WTC11 (cell line): ENCODE measurements at regions not wholly inside any gene's neighbourhood (a gene's known extent, or its start where the extent isn't known, plus 50 kb on each side); places are given as distances from the start of the nearest gene placed in this dataset.

Experiments used
- ATAC-seq: fragments of 200-7000 bp; cut with Tn5 transposase; 2 replicates; pipeline ENCODE4 v1.10.0; 2021; ENCODE audit warnings: mild to moderate bottlenecking, moderate library complexity
- CTCF ChIA-PET: fragments of 300-600 bp; sonication (Branson Sonifier 250); formaldehyde crosslinking; loops from one replicate; lab custom pipeline; 2021; ENCODE audit warnings: antibody characterized with exemption; lab: Charles Lee
- POLR2A ChIA-PET: fragments of 350-600 bp; sonication (Branson Sonifier 250); formaldehyde crosslinking; loops from one replicate; lab custom pipeline; 2021; ENCODE audit warnings: antibody characterized with exemption; lab: Charles Lee
- DNase-seq: peaks from one replicate; pipeline ENCODE4 v3.0.0; 2021; ENCODE audit warnings: low spot score
- H3K27ac Mint-ChIP-seq: 2 replicates; pipeline ENCODE4 v1.8.0; 2021; ENCODE audit warnings: mixed read lengths
- H3K27me3 Mint-ChIP-seq: 2 replicates; pipeline ENCODE4 v1.8.0; 2021; ENCODE audit warnings: low read depth, mild to moderate bottlenecking, moderate library complexity, mixed read lengths
- H3K36me3 Mint-ChIP-seq: 2 replicates; pipeline ENCODE4 v1.8.0; 2021; ENCODE audit warnings: mixed read lengths
- H3K4me1 Mint-ChIP-seq: 2 replicates; pipeline ENCODE4 v1.8.0; 2022; ENCODE audit warnings: mixed read lengths
- H3K4me3 Mint-ChIP-seq: 2 replicates; pipeline ENCODE4 v1.8.0; 2021; ENCODE audit warnings: mild to moderate bottlenecking, moderate library complexity, mixed read lengths
- H3K9me3 Mint-ChIP-seq: 2 replicates; pipeline ENCODE4 v1.8.0; 2021; ENCODE audit warnings: mixed read lengths
- CBFB ChIP-seq: sonication (generic); formaldehyde crosslinking; IDR thresholded peaks from 2 replicates; pipeline ENCODE4 v1.8.1; 2022; ENCODE audit warnings: mild to moderate bottlenecking, low read depth, missing genetic modification reagents
- CREM ChIP-seq: sonication (generic); formaldehyde crosslinking; IDR thresholded peaks from 2 replicates; pipeline ENCODE4 v1.8.1; 2022; ENCODE audit warnings: mild to moderate bottlenecking, missing genetic modification reagents, moderate library complexity
- FOXK1 ChIP-seq: sonication (generic); formaldehyde crosslinking; IDR thresholded peaks from 2 replicates; pipeline ENCODE4 v1.8.0; 2022; ENCODE audit warnings: mild to moderate bottlenecking, moderate library complexity, missing genetic modification reagents
- MLX ChIP-seq: sonication (generic); formaldehyde crosslinking; IDR thresholded peaks from 2 replicates; pipeline ENCODE4 v1.8.1; 2023; ENCODE audit warnings: mild to moderate bottlenecking, missing genetic modification reagents, moderate library complexity
- NR2C2 ChIP-seq: sonication (generic); formaldehyde crosslinking; IDR thresholded peaks from 2 replicates; pipeline ENCODE4 v1.8.0; 2022; ENCODE audit warnings: mild to moderate bottlenecking, missing genetic modification reagents
- OVOL2 ChIP-seq: fragments of 250-450 bp; sonication (Bioruptor Pico); IDR thresholded peaks from 2 replicates; pipeline ENCODE4 v1.9.0; 2021; ENCODE audit warnings: mild to moderate bottlenecking, borderline replicate concordance
- PRDM15 ChIP-seq: sonication (generic); formaldehyde crosslinking; IDR thresholded peaks from 2 replicates; pipeline ENCODE4 v1.8.0; 2022; ENCODE audit warnings: missing genetic modification reagents
- RORB ChIP-seq: fragments of 250-450 bp; sonication (Bioruptor Pico); IDR thresholded peaks from 2 replicates; pipeline ENCODE4 v1.9.0; 2021; ENCODE audit warnings: mild to moderate bottlenecking
- STAT6 ChIP-seq: sonication (generic); formaldehyde crosslinking; conservative IDR thresholded peaks from 2 replicates; pipeline ENCODE4 v1.8.1; 2023; ENCODE audit warnings: mild to moderate bottlenecking, low read depth, missing genetic modification reagents, moderate library complexity
- TP53 ChIP-seq: sonication (generic); formaldehyde crosslinking; IDR thresholded peaks from 2 replicates; pipeline ENCODE4 v1.8.1; 2023; ENCODE audit warnings: mild to moderate bottlenecking, missing genetic modification reagents
- ZNF219 ChIP-seq: sonication (generic); formaldehyde crosslinking; IDR thresholded peaks from 2 replicates; pipeline ENCODE4 v1.8.0; 2023; ENCODE audit warnings: missing genetic modification reagents, mild to moderate bottlenecking, borderline replicate concordance
- ZNF317 ChIP-seq: sonication (generic); formaldehyde crosslinking; IDR thresholded peaks from 2 replicates; pipeline ENCODE4 v1.8.1; 2023; ENCODE audit warnings: low read depth, mild to moderate bottlenecking, moderate library complexity, missing genetic modification reagents, borderline replicate concordance
- ZNF532 ChIP-seq: fragments of 250-450 bp; sonication (Bioruptor Pico); IDR thresholded peaks from 2 replicates; pipeline ENCODE4 v1.9.0; 2021; ENCODE audit warnings: mild to moderate bottlenecking, borderline replicate concordance
- TF ChIP-seq, protein P1 (sequence below): sonication (generic); formaldehyde crosslinking; IDR thresholded peaks from 2 replicates; pipeline ENCODE4 v1.8.0; 2022; ENCODE audit warnings: mild to moderate bottlenecking, missing genetic modification reagents
- TF ChIP-seq, protein P2 (sequence below): fragments of 250-450 bp; sonication (Bioruptor Pico); IDR thresholded peaks from 2 replicates; pipeline ENCODE4 v1.9.0; 2021; ENCODE audit warnings: moderate library complexity, mild to moderate bottlenecking, inconsistent platforms, borderline replicate concordance

DNA sequence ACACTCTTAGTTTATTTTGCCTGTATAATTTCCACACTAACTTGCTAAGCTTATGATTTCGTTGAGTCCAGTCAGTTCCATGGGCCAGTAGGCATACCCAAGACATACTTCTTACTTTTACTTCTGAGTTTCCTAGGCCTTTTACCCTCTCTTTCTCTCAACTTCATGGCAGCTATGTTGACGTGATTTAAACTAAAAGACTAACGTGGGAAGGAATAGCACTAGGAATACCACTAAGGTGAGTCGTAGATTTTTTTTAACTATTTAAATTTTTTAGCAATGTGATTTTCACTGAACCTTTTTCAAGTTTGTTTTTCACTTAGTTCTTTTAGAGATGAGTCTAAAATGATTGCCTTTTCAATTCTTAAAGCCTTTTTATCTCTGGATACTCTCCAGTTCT, 793.5 kb upstream of the NOVA1 start:
- DNase-seq (no peak), ATAC-seq (no peak)
- H3K36me3 Mint-ChIP-seq = no peaks in the 10 kb centered on the region
- ChIA-PET CTCF (no interaction called here), POLR2A (no interaction called here)
- no peaks in the 10 kb centered on the region; the same call in 1 of the 2 replicates for H3K27me3 Mint-ChIP-seq
- no peaks in the 10 kb centered on the region for H3K9me3 Mint-ChIP-seq
- H3K4me3 Mint-ChIP-seq = no peak overlapping the region
- TF ChIP-seq STAT6 (CRISPR knock-in tag) = no peak
- TF ChIP-seq RORB (CRISPR knock-in tag) = no peak
- no peak overlapping the region for H3K27ac Mint-ChIP-seq
- H3K4me1 Mint-ChIP-seq = no peaks in the 10 kb centered on the region

DNA sequence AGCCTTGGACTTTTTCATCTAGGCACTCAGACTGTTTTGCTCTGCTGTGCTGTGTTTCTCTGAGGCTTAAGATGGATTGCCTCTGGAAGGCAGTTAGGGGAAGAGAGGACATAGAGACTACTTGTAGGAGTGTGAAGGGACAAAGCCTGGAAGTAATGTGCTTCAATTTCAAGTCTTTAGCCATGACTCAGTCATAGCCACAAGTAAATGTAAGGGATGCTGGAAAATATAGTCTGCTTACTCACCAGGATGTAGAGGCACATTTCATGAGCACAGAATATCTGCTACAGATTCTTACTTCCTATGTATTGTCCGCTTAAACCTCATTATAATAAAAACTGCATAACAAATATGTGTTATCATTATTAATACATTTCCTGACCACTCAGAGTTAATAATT, 794.3 kb upstream of the NOVA1 start:
- no peak for ATAC-seq
- H3K27me3 Mint-ChIP-seq = no peaks in the 10 kb centered on the region; the same call in 1 of the 2 replicates
- no peak for TF ChIP-seq OVOL2
- no peak for TF ChIP-seq ZNF532 (CRISPR knock-in tag)
- no peak for TF ChIP-seq PRDM15 (CRISPR knock-in tag)
- no peak for TF ChIP-seq CBFB (CRISPR knock-in tag)
- TF ChIP-seq, protein P1, sequence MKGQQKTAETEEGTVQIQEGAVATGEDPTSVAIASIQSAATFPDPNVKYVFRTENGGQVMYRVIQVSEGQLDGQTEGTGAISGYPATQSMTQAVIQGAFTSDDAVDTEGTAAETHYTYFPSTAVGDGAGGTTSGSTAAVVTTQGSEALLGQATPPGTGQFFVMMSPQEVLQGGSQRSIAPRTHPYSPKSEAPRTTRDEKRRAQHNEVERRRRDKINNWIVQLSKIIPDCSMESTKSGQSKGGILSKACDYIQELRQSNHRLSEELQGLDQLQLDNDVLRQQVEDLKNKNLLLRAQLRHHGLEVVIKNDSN (CRISPR knock-in tag) = no peak
- no peak for TF ChIP-seq NR2C2 (CRISPR knock-in tag)
- no peak for TF ChIP-seq TP53 (CRISPR knock-in tag)
- TF ChIP-seq MLX (CRISPR knock-in tag) = no peak
- TF ChIP-seq ZNF317 (CRISPR knock-in tag) = no peak
- TF ChIP-seq RORB (CRISPR knock-in tag) = no peak
- no peak for TF ChIP-seq ZNF219 (CRISPR knock-in tag)
- TF ChIP-seq, protein P2, sequence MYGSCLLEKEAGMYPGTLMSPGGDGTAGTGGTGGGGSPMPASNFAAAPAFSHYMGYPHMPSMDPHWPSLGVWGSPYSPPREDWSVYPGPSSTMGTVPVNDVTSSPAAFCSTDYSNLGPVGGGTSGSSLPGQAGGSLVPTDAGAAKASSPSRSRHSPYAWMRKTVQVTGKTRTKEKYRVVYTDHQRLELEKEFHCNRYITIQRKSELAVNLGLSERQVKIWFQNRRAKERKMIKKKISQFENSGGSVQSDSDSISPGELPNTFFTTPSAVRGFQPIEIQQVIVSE = no peak
- TF ChIP-seq FOXK1 = no peak
- TF ChIP-seq CREM (CRISPR knock-in tag) = no peak
- H3K4me3 Mint-ChIP-seq = no peak overlapping the region
- H3K27ac Mint-ChIP-seq = no peak overlapping the region
- POLR2A ChIA-PET = no interaction called here
- H3K9me3 Mint-ChIP-seq = no peaks in the 10 kb centered on the region
- CTCF ChIA-PET = no interaction called here
- DNase-seq = no peak
- H3K36me3 Mint-ChIP-seq = no peaks in the 10 kb centered on the region
- H3K4me1 Mint-ChIP-seq = no peaks in the 10 kb centered on the region
